ENCODE measurements at regions not wholly inside any gene's neighbourhood (a gene's known extent, or its start where the extent isn't known, plus 50 kb on each side); places are given as distances from the start of the nearest gene placed in this dataset.

DNA sequence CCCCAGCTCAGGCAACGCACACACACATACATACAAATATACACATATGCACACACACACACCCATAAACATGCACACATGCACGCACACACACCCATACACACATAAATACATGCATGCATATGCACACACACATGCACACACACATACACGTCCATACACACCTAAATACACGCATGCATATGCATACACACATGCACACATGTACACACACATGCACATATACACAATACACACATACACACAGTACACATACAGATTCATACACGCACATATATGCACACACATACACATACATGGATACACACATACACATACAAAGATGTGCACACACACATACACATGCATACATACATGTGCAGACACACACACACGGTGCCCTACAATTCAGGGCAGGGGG, 496.6 kb downstream of the TBC1D22A start:
- Histone ChIP-seq H3K4me1 (ENCODE audit: insufficient read depth, low read length) (no peaks in the 10 kb centered on the region), H3K9me3 (ENCODE audit: low read length) (no peaks in the 10 kb centered on the region), H3K36me3 (ENCODE audit: insufficient read depth, low read length) (no peaks in the 10 kb centered on the region), H3K9ac (ENCODE audit: low read length) (no peak overlapping the region), H3K27ac (ENCODE audit: low read depth, low read length) (no peak overlapping the region), H3K27me3 (ENCODE audit: control insufficient read depth in 1 of 2, insufficient read depth in 2 of 2, low read length in 2 of 2) (no peaks in the 10 kb centered on the region), H3K4me3 (ENCODE audit: low read depth in 1 of 2, low read length in 2 of 2) (no peak overlapping the region)

DNA sequence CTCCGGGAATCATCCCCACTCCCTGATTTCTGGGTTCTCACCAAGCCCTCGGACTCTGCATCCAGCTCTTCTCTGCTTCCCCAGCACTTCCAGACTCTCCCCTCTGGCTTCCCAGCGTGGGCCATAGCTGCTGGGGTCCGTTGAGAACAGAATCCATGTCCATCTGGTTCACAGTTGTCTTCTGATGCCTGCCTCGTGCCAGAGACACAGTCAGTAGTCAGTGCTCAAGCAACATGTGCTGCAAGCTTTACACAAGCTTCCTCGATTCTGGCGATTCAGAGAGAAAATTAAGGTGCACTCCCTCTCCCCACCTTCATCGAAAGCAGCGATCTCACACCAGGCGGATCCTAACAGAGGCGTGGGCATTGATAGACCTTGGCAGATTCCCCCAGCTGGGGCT, 495.5 kb downstream of the TBC1D22A start:
- no peak overlapping the region for H3K4me3 ChIP-seq (ENCODE audit: low read depth in 1 of 2, low read length in 2 of 2)
- H3K9me3 ChIP-seq (ENCODE audit: low read length), result no peaks in the 10 kb centered on the region
- no peaks in the 10 kb centered on the region for H3K36me3 ChIP-seq (ENCODE audit: insufficient read depth, low read length)
- no peaks in the 10 kb centered on the region for H3K4me1 ChIP-seq (ENCODE audit: insufficient read depth, low read length)
- no peak overlapping the region for H3K27ac ChIP-seq (ENCODE audit: low read depth, low read length)
- no peak overlapping the region for H3K9ac ChIP-seq (ENCODE audit: low read length)
- no peaks in the 10 kb centered on the region for H3K27me3 ChIP-seq (ENCODE audit: control insufficient read depth in 1 of 2, insufficient read depth in 2 of 2, low read length in 2 of 2)

- no peaks in the 10 kb centered on the region for H3K4me1 ChIP-seq (ENCODE audit: insufficient read depth, low read length)
- H3K27ac ChIP-seq (ENCODE audit: low read depth, low read length), result no peak overlapping the region
- H3K9me3 ChIP-seq (ENCODE audit: low read length), result no peaks in the 10 kb centered on the region
- H3K9ac ChIP-seq (ENCODE audit: low read length), result no peak overlapping the region
- H3K36me3 ChIP-seq (ENCODE audit: insufficient read depth, low read length), result no peaks in the 10 kb centered on the region
- H3K4me3 ChIP-seq (ENCODE audit: low read depth in 1 of 2, low read length in 2 of 2), result no peak overlapping the region
- H3K27me3 ChIP-seq (ENCODE audit: control insufficient read depth in 1 of 2, insufficient read depth in 2 of 2, low read length in 2 of 2), result no peaks in the 10 kb centered on the region
These were observed 495.1 kb downstream of the TBC1D22A start for GRCh38 chr22:47257566-47257965.

DNA sequence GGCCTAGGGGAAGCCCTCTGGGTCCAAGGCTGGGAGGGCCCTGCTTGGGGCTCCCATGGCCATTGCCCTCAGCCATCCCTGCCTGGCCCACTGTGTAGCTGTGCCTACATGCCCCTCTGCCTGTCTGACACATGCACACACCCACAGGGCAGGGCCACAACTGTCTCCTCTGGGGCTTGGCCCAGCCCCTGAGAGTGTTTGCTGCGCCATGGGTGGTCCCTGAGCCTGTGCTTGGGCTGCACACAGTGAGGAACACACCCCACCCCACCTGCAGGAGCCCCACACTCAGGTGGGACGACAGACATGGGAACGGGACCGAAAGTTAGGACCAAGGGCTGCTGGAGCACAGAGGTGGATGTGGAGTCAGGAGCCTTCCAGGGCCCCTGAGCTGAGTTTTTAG, 489.5 kb downstream of the TBC1D22A start:
- Histone ChIP-seq H3K36me3 (ENCODE audit: insufficient read depth, low read length) (no peaks in the 10 kb centered on the region), H3K4me1 (ENCODE audit: insufficient read depth, low read length) (no peaks in the 10 kb centered on the region), H3K27ac (ENCODE audit: low read depth, low read length) (no peak overlapping the region), H3K4me3 (ENCODE audit: low read depth in 1 of 2, low read length in 2 of 2) (no peak overlapping the region), H3K9ac (ENCODE audit: low read length) (no peak overlapping the region), H3K9me3 (ENCODE audit: low read length) (no peaks in the 10 kb centered on the region), H3K27me3 (ENCODE audit: control insufficient read depth in 1 of 2, insufficient read depth in 2 of 2, low read length in 2 of 2) (peaks cover 0 to 4% of the 10 kb centered on the region in 2 donors)

DNA sequence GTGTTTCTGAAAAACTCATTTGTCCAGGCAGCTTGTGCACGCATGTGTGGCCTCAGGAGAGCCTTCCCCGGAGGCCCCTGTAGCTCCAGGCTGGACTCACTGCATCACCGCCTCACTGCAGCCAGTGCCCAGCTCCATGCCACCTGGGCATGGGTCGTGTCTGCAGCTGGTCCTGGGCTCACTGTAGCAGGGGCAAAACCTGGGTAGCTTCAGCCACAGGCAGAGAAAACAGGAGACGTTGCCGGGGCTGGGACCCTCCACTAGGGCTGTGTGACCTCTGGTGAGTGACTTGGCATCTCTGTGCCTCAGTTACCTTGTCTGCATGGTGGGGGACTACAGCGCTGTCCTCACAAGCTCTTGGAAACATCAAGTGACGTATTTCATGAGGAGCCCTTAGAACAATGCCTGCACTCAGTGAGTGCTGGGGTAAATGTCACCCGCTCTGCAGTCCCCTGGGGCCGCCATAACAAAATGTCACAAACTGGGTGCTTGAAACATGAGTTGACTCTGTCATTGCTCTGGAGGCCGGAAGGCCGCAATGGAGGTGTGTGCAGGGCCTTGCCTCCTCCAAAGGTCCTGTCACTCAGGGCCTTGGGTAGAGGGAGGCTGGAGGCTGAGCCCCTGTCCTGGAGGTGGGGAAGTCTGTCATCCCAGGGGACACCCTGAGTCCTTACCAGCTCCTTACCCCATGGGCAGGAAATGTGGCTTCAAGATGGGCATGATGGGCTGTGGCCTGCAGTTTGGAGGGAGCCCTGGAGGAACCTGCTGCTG, 488.7 kb downstream of the TBC1D22A start:
- Histone ChIP-seq H3K36me3 (ENCODE audit: insufficient read depth, low read length) (no peaks in the 10 kb centered on the region), H3K27ac (ENCODE audit: low read depth, low read length) (no peak overlapping the region), H3K9ac (ENCODE audit: low read length) (no peak overlapping the region), H3K4me1 (ENCODE audit: insufficient read depth, low read length) (no peaks in the 10 kb centered on the region), H3K4me3 (ENCODE audit: low read depth in 1 of 2, low read length in 2 of 2) (no peak overlapping the region), H3K27me3 (ENCODE audit: control insufficient read depth in 1 of 2, insufficient read depth in 2 of 2, low read length in 2 of 2) (peaks cover 0 to 4% of the 10 kb centered on the region in 2 donors), H3K9me3 (ENCODE audit: low read length) (no peaks in the 10 kb centered on the region)

DNA sequence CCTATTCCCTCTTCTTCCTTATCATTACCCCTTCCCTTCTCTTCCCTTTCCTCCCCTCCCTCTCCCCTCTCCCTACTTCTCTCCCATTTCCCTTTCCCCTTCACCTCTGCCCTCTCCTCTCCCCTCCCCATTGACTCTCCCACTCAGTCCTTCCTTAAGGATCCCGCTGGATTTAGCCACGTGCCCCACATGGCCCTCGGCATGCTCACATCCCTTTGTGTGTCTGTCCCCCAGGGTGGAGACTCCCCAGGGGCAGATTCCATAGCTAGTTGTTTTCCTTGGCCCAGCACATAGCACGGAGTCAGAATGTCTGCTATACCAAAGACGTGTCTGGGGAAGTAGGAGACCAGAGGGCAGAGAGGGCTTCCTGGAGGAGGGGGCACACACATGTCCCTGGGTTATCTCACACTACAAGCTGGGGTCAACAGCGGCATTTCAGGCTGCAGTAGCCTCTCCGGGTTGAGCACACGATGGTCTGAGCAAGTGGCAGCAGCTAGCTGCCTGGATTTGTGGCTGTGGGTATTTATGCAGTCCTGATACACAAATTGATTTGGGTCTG, 487.0 kb downstream of the TBC1D22A start:
- H3K27me3 ChIP-seq (ENCODE audit: control insufficient read depth in 1 of 2, insufficient read depth in 2 of 2, low read length in 2 of 2), result peaks cover 0 to 4% of the 10 kb centered on the region in 2 donors
- H3K9me3 ChIP-seq (ENCODE audit: low read length), result no peaks in the 10 kb centered on the region
- H3K27ac ChIP-seq (ENCODE audit: low read depth, low read length), result no peak overlapping the region
- H3K4me3 ChIP-seq (ENCODE audit: low read depth in 1 of 2, low read length in 2 of 2), result no peak overlapping the region
- H3K4me1 ChIP-seq (ENCODE audit: insufficient read depth, low read length), result no peaks in the 10 kb centered on the region
- H3K36me3 ChIP-seq (ENCODE audit: insufficient read depth, low read length), result no peaks in the 10 kb centered on the region
- H3K9ac ChIP-seq (ENCODE audit: low read length), result no peak overlapping the region

- Histone ChIP-seq H3K27me3 (ENCODE audit: control insufficient read depth in 1 of 2, insufficient read depth in 2 of 2, low read length in 2 of 2) (peaks cover 0 to 4% of the 10 kb centered on the region in 2 donors), H3K9ac (ENCODE audit: low read length) (no peak overlapping the region), H3K27ac (ENCODE audit: low read depth, low read length) (no peak overlapping the region), H3K9me3 (ENCODE audit: low read length) (no peaks in the 10 kb centered on the region), H3K36me3 (ENCODE audit: insufficient read depth, low read length) (no peaks in the 10 kb centered on the region), H3K4me3 (ENCODE audit: low read depth in 1 of 2, low read length in 2 of 2) (no peak overlapping the region), H3K4me1 (ENCODE audit: insufficient read depth, low read length) (no peaks in the 10 kb centered on the region)
These were observed 486.5 kb downstream of the TBC1D22A start for GRCh38 chr22:47248925-47249324.

GRCh38 chr22:47247579-47248240, 485.3 kb downstream of the TBC1D22A start:
- no peak overlapping the region for H3K4me3 ChIP-seq (ENCODE audit: low read depth in 1 of 2, low read length in 2 of 2)
- H3K9ac ChIP-seq (ENCODE audit: low read length), result no peak overlapping the region
- no peaks in the 10 kb centered on the region for H3K36me3 ChIP-seq (ENCODE audit: insufficient read depth, low read length)
- H3K27ac ChIP-seq (ENCODE audit: low read depth, low read length), result no peak overlapping the region
- H3K27me3 ChIP-seq (ENCODE audit: control insufficient read depth in 1 of 2, insufficient read depth in 2 of 2, low read length in 2 of 2), result peaks cover 0 to 4% of the 10 kb centered on the region in 2 donors
- no peaks in the 10 kb centered on the region for H3K4me1 ChIP-seq (ENCODE audit: insufficient read depth, low read length)
- no peaks in the 10 kb centered on the region for H3K9me3 ChIP-seq (ENCODE audit: low read length)

- Histone ChIP-seq H3K4me3 (ENCODE audit: low read depth in 1 of 2, low read length in 2 of 2) (no peak overlapping the region), H3K4me1 (ENCODE audit: insufficient read depth, low read length) (no peaks in the 10 kb centered on the region), H3K27ac (ENCODE audit: low read depth, low read length) (no peak overlapping the region), H3K36me3 (ENCODE audit: insufficient read depth, low read length) (no peaks in the 10 kb centered on the region), H3K9ac (ENCODE audit: low read length) (no peak overlapping the region), H3K9me3 (ENCODE audit: low read length) (no peaks in the 10 kb centered on the region), H3K27me3 (ENCODE audit: control insufficient read depth in 1 of 2, insufficient read depth in 2 of 2, low read length in 2 of 2) (no peaks in the 10 kb centered on the region)
These were observed 483.3 kb downstream of the TBC1D22A start for GRCh38 chr22:47245786-47246185.

GRCh38 chr22:47245286-47245685, 482.8 kb downstream of the TBC1D22A start:
- Histone ChIP-seq H3K9me3 (ENCODE audit: low read length) (no peaks in the 10 kb centered on the region), H3K27ac (ENCODE audit: low read depth, low read length) (no peak overlapping the region), H3K9ac (ENCODE audit: low read length) (no peak overlapping the region), H3K27me3 (ENCODE audit: control insufficient read depth in 1 of 2, insufficient read depth in 2 of 2, low read length in 2 of 2) (no peaks in the 10 kb centered on the region), H3K36me3 (ENCODE audit: insufficient read depth, low read length) (no peaks in the 10 kb centered on the region), H3K4me1 (ENCODE audit: insufficient read depth, low read length) (no peaks in the 10 kb centered on the region), H3K4me3 (ENCODE audit: low read depth in 1 of 2, low read length in 2 of 2) (no peak overlapping the region)

DNA sequence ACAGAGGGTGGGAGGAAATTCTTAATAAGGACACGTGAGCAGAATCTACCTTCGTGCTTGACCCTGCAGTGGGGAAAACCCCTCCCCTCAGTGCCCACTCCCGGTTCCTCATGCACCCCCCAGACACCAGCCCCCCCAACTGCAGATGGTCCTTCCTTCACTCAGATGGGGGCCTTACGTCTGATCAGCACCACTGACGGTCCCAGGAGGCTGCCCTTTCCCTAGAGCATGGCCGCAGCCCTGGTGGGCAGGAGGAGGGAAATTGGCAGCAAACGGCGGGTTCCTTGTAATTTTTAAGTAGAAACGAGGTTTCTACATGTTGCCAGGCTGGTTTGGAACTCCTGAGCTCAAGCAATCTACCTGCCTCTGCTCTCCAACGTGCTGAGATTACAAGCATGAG, 477.7 kb downstream of the TBC1D22A start:
- no peaks in the 10 kb centered on the region for H3K4me1 ChIP-seq (ENCODE audit: insufficient read depth, low read length)
- no peaks in the 10 kb centered on the region for H3K36me3 ChIP-seq (ENCODE audit: insufficient read depth, low read length)
- H3K27me3 ChIP-seq (ENCODE audit: control insufficient read depth in 1 of 2, insufficient read depth in 2 of 2, low read length in 2 of 2), result no peaks in the 10 kb centered on the region
- H3K27ac ChIP-seq (ENCODE audit: low read depth, low read length), result no peak overlapping the region
- H3K9me3 ChIP-seq (ENCODE audit: low read length), result no peaks in the 10 kb centered on the region
- H3K4me3 ChIP-seq (ENCODE audit: low read depth in 1 of 2, low read length in 2 of 2), result no peak overlapping the region
- no peak overlapping the region for H3K9ac ChIP-seq (ENCODE audit: low read length)
